ENCODE measurements at regions not wholly inside any gene's neighbourhood (a gene's known extent, or its start where the extent isn't known, plus 50 kb on each side); places are given as distances from the start of the nearest gene placed in this dataset.

DNA sequence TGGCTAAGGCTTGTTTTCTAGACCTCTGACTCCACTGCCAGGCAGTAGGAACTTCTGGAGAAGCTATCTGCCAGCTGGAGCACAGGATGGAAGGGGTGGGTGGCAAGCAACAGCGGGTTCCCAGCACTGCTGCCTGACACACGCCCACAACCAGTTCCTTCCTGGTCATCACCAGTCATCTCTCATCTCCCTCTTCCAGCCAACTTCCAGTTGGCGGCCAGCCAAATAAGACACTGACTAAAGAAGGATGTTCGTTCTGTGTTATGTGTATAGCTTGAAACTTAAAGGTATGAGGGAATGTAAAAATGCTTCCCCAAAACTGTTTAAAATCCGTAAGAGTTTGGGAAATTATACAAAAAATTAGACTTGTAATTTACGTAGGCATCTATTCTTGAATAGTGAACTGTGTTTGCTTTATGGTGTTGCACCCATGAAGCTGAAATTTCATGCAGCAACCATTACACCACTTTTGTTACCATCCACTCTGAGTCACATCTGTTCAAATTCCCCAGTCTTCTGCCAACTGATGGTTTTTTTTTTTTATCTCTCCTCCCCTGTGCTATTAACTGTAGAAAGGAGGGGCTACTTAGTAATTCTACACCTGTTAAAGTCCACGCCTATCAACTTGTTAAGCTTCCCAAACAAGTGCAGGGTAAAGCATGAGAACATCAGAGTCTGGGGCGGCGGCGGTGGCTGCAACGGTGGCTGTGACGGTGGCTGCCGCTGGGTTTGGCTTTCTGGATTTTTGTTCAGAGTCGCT is 86.2 kb upstream of the FRY start:
- no peaks in the 10 kb centered on the region for H3K36me3 ChIP-seq (ENCODE audit: insufficient read depth, low read length)
- peak overlapping the region; percentile 58 for H3K4me2 ChIP-seq (ENCODE audit: insufficient read depth, low read length)
- no peaks in the 10 kb centered on the region for H3K27me3 ChIP-seq (ENCODE audit: insufficient read depth, low read length)
- H2AFZ ChIP-seq (ENCODE audit: low read length), result peak overlapping the region; percentile 69
- H4K20me1 ChIP-seq (ENCODE audit: insufficient read depth, low read length), result no peaks in the 10 kb centered on the region
- no peaks in the 10 kb centered on the region for H3K9me3 ChIP-seq (ENCODE audit: low read depth, low read length)
- no peaks in the 10 kb centered on the region for H3K79me2 ChIP-seq (ENCODE audit: insufficient read depth, low read length)
- H3K27ac ChIP-seq (ENCODE audit: low read depth, low read length), result peak overlapping the region; percentile 84
- H3K4me3 ChIP-seq (ENCODE audit: insufficient read depth, low read length), result peak overlapping the region; percentile 23
- DNase-seq (ENCODE audit: insufficient read length, low spot score, missing footprints), result peak; percentile 84
- TF ChIP-seq, protein P1, sequence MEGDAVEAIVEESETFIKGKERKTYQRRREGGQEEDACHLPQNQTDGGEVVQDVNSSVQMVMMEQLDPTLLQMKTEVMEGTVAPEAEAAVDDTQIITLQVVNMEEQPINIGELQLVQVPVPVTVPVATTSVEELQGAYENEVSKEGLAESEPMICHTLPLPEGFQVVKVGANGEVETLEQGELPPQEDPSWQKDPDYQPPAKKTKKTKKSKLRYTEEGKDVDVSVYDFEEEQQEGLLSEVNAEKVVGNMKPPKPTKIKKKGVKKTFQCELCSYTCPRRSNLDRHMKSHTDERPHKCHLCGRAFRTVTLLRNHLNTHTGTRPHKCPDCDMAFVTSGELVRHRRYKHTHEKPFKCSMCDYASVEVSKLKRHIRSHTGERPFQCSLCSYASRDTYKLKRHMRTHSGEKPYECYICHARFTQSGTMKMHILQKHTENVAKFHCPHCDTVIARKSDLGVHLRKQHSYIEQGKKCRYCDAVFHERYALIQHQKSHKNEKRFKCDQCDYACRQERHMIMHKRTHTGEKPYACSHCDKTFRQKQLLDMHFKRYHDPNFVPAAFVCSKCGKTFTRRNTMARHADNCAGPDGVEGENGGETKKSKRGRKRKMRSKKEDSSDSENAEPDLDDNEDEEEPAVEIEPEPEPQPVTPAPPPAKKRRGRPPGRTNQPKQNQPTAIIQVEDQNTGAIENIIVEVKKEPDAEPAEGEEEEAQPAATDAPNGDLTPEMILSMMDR (IDR thresholded peaks at IDR 0.05; ENCODE audit: extremely low read depth, low read depth, low read length), result no peak
- peaks cover 40% of the 10 kb centered on the region for H3K4me1 ChIP-seq (ENCODE audit: insufficient read depth, low read length)

DNA sequence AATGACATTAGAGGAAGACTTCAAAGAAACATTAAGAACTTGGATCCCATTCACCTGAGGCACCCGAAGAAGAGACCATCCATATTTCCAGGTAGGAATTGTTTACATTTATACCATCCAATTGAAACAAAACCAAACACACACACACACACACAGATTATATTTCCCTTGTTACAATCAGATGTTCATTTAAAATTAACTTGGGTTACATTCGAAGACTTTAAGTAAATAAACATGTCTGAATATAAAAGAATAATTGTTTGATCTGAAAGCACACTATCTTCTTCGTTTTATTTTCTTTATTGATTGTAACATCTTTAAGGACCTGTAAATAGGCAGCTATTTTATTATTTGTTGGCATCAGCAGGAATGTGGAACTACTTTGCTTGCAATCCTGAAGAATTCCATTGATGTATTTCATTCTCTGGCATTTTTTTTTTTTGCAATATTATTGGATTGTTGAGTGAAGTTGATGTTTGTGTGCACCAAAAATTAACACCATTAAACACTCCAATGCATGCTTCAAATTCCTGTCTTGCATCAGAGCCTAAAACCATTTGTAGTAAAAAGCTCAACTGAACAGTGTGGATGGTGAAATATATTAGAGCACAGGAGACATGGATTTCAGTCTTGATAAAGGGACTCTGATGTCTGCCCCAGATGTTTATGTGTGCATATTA is 85.3 kb upstream of the FRY start:
- Histone ChIP-seq H3K27me3 (ENCODE audit: insufficient read depth, low read length) (no peaks in the 10 kb centered on the region), H3K36me3 (ENCODE audit: insufficient read depth, low read length) (no peaks in the 10 kb centered on the region), H3K4me3 (ENCODE audit: insufficient read depth, low read length) (no peak overlapping the region)

DNA sequence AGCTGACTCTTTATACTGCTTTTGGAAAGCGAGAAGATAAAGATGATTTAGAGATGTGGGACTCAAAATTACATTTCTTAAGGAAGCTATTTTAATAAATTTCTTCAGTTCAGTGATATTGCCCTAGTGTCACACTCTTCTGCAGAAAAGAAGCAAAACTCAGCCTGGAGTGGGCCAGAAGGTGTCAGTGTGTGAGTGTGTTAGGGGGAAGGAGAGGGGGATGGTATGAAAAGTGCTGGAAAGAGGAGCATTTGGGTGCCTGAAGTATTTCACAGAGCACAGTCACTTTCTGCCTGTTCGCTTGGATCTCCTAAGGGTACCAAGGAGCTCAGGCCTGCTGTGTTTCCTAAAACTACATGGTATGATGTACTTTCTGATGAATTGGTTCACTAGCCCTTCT is 84.5 kb upstream of the FRY start:
- no peak overlapping the region for H3K4me3 ChIP-seq (ENCODE audit: insufficient read depth, low read length)
- no peaks in the 10 kb centered on the region for H3K36me3 ChIP-seq (ENCODE audit: insufficient read depth, low read length)
- no peak overlapping the region for H3K4me2 ChIP-seq (ENCODE audit: insufficient read depth, low read length)
- no peaks in the 10 kb centered on the region for H4K20me1 ChIP-seq (ENCODE audit: insufficient read depth, low read length)
- no peaks in the 10 kb centered on the region for H3K79me2 ChIP-seq (ENCODE audit: insufficient read depth, low read length)
- peaks cover 40% of the 10 kb centered on the region for H3K4me1 ChIP-seq (ENCODE audit: insufficient read depth, low read length)
- no peaks in the 10 kb centered on the region for H3K27me3 ChIP-seq (ENCODE audit: insufficient read depth, low read length)
- TF ChIP-seq, protein P1 (IDR thresholded peaks at IDR 0.05; ENCODE audit: extremely low read depth, low read depth, low read length), result peak; percentile 9
- H2AFZ ChIP-seq (ENCODE audit: low read length), result peak overlapping the region; percentile 24
- H3K27ac ChIP-seq (ENCODE audit: low read depth, low read length), result no peak overlapping the region
- H3K9me3 ChIP-seq (ENCODE audit: low read depth, low read length), result no peaks in the 10 kb centered on the region
- no peak for DNase-seq (ENCODE audit: insufficient read length, low spot score, missing footprints)

More for the DNA sequence above, 85.3 kb upstream of the FRY start:
- Histone ChIP-seq H3K79me2 (ENCODE audit: insufficient read depth, low read length) (no peaks in the 10 kb centered on the region), H3K9me3 (ENCODE audit: low read depth, low read length) (no peaks in the 10 kb centered on the region), H3K4me1 (ENCODE audit: insufficient read depth, low read length) (peaks cover 40% of the 10 kb centered on the region), H2AFZ (ENCODE audit: low read length) (no peak overlapping the region), H4K20me1 (ENCODE audit: insufficient read depth, low read length) (no peaks in the 10 kb centered on the region), H3K4me2 (ENCODE audit: insufficient read depth, low read length) (peak overlapping the region; percentile 58), H3K27ac (ENCODE audit: low read depth, low read length) (peak overlapping the region; percentile 84)
- TF ChIP-seq, protein P1 (IDR thresholded peaks at IDR 0.05; ENCODE audit: extremely low read depth, low read depth, low read length), result no peak
- DNase-seq (ENCODE audit: insufficient read length, low spot score, missing footprints), result no peak

DNA sequence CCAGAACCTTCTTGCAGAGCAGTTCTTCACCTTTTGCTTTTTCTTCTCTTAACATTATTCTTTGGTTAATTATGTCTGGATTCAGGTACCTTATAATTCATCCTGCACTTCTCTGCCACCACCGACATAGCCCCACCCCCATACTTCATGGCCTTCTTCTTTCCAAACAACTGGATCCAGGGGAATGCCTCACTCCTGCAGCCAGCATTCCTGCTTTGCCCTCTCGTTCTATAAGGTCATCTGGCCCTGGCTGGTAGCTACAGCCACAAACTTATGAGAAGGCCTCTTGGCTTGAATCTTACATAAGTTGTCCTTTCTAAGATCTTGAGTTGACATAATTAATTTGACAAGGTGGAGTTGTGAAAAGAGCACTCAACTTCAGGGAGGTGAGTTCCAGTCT is 84.1 kb upstream of the FRY start:
- Histone ChIP-seq H3K9me3 (ENCODE audit: low read depth, low read length) (no peaks in the 10 kb centered on the region), H2AFZ (ENCODE audit: low read length) (peak overlapping the region; percentile 24), H3K4me3 (ENCODE audit: insufficient read depth, low read length) (no peak overlapping the region), H3K36me3 (ENCODE audit: insufficient read depth, low read length) (no peaks in the 10 kb centered on the region), H3K27me3 (ENCODE audit: insufficient read depth, low read length) (no peaks in the 10 kb centered on the region), H3K4me2 (ENCODE audit: insufficient read depth, low read length) (no peak overlapping the region), H3K27ac (ENCODE audit: low read depth, low read length) (no peak overlapping the region), H4K20me1 (ENCODE audit: insufficient read depth, low read length) (no peaks in the 10 kb centered on the region), H3K4me1 (ENCODE audit: insufficient read depth, low read length) (peaks cover 40% of the 10 kb centered on the region), H3K79me2 (ENCODE audit: insufficient read depth, low read length) (no peaks in the 10 kb centered on the region)
- TF ChIP-seq, protein P1 (IDR thresholded peaks at IDR 0.05; ENCODE audit: extremely low read depth, low read depth, low read length), result no peak
- no peak for DNase-seq (ENCODE audit: insufficient read length, low spot score, missing footprints)

Measured in osteoblast (primary cell).